CD1c-positive myeloid dendritic cell (primary cell): ENCODE measurements at regions not wholly inside any gene's neighbourhood (a gene's known extent, or its start where the extent isn't known, plus 50 kb on each side); places are given as distances from the start of the nearest gene placed in this dataset.

Source experiments
- DNase-seq: peaks from one replicate; pipeline ENCODE4 v3.0.0-alpha.2; 2016; ENCODE audit errors: extremely low spot score

DNA sequence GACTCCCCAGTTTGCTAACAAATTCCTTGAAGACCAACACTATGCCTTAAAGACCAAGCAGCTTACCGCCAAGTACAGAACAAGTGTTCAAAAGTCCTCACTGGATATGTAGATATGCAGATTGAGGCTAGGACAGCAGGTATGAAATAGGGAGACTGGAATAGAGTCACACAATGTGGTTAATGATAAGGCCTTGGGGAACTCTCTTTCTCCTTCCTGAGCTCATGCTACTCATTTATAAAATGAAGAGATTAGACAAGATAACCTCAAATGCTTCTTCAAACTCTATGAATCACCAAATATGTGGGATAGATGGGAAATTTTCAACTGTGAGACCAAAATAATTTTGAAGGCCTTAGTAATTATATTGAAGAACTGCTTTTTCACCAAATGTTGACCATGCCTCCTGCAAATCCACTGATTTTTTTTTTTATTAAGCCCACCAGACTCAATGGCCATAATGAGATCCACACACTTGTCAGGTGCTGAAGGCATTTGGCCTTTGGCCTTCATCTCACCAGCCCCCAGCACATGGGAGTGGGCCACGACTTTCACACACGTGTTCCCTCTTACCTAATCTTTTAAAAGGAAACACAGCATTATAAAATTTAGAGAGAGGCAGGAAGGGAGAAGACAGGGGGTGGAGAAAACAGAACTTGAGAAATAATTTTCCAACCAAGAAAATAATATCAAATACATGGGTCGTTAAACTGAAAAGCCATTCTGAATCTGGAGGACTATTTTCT lies 181.5 kb downstream of the EN1 start:
- no peak for DNase-seq

DNA sequence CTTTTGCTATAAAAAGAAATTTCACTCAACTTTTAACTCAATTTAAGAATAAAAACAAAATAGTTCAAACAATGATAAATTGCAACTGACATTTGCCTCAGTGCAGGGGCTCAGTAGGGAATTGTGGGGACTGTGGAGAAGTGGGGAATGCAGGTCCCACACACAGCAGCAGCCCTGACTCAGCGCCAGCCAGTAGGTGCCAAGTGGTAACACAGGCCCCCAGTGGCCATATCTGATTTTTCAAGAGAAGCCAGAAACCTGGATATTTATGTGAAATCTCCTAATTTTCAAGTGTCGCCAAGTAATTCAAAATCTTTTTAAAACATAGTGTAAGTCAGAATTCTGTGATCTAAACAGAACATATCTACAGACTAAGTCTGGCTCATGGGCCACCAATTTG lies 186.3 kb downstream of the EN1 start:
- DNase-seq = no peak

DNA sequence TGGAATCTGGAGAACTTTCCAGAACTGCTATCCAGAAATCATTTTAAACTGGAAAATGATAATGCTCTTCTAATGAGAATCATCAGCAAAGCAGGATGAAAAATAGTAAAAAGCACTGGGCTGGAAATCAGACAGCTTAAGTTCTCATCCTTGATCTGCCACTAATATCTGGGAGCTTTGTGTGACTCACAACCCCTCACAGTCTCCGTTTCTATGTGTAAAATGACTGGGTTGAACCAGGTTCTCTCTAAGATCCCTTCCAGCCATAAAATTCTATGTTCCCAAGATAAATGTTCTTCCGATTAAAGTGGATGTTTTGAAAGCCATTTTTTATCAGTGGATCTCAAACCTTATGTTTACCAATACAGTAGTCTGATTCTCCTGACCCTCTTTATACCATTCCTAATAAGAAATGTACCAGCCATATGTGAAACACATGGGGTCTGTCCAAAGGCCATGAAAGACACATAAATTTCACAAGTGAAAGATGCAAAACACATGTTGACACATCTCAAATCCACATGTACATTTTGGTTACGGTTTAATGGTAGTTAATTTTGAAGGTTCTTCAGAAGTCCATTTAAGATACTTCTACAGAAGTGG lies 188.8 kb downstream of the EN1 start:
- no peak for DNase-seq

DNA sequence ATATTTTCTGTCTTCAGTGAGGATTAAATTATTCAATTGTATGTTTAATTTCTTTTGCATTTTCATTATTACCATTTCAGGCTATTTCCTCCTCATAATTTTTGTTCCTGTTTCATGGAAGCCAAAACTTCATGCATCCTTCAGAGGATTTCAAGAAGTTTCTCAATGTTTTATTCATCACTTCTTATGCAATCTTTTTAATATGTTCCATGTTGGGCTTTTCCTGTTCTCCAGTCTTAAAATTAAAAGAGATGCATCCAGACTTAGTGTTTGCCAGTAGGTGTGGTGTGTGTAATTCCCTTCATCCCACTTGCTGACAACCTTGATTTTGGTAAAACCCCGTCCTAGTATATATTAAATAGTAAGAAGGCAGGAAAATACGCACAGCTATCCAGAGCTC lies 190.0 kb downstream of the EN1 start:
- DNase-seq = no peak

DNA sequence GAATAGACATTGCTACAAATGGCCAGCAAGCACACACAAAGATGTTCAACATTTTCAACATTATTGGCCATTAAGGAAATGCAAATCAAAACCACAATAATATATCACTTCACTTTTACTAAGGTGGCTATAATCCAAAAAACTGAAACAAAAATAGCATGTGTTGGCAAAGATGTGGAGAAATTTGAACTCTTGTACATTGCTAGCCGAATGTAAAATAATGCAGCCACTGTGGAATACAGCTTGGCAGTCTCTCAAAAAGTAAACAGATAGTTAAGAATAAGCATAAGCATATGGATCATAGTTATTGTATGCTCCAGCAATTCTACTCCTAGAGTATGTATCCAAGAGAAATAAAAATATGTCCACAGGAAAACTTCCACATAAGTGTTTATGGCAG lies 192.5 kb downstream of the EN1 start:
- DNase-seq = no peak

DNA sequence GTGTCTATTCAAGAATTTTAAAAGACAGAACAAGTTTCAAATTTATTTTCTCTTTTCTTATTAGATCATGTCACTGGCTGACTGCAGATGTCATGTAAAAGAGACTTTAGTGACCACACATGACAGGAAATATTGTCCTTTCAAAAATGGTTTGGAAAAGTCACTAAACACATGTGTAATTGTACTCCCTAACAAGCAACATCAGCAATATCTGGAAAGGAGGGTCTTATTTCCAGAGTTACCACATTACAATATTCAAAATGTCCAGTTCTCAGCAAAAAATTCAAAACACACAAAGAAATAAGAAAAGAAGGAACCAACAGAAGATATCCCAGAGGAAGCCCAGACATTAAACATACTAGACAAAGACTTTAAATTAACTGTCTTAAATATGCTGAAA lies 197.1 kb downstream of the EN1 start:
- DNase-seq = no peak

DNA sequence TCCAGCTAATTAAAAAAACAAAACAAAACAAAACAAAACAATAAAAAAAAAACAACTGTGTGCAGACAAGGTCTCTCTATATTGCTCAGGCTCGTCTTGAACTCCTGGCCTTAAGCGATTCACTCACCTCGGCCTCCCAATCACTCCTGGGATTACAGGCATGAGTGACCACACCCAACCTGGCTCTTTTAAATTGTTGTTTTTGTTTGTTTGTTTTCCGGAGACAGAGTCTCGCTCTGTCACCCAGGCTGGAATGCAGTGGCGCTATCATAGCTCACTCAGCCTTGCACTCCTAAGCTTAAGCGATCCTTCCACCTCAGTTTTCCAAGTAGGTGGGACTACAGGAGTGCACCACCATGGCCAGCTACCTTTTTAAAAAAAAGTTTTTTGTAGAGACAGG lies 201.6 kb downstream of the EN1 start:
- no peak for DNase-seq

DNA sequence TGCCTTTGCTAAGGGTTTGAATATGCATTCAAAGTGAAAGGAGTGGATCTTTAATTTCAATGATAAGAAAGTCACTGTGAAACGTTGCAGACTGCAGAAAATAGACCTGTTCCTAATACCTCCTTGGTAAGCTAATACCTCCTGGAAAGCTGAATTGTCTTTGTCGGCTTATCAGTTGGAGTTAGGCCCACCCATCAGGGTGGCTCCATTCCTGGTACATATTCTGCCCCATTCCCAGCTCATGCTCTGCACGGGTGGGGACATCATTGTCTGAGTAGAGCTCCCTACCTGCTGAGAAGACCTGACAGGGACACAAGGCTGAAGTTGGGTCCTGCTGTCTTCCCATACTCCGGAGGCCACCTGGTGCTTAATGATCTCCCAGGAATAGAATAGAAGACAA lies 203.3 kb downstream of the EN1 start:
- DNase-seq = no peak

DNA sequence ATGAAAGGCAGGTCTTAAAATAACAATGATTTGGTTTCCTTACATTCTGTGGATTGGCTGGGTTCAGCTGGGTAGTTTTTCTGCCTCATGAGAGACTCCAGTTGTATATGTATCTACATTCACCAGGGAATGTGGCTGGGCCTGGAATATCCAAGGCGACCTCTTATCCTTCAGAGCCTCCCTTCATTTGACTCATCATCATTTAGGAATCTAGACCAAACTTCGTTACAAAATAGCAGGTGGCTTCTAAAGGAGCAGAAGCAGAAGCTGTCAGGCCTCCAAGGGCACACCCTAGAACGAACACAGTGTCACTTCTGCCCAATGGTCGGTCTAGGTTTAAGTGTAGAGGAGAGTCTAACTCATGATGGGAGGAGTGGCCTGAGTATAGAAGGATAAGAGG lies 204.2 kb downstream of the EN1 start:
- no peak for DNase-seq

DNA sequence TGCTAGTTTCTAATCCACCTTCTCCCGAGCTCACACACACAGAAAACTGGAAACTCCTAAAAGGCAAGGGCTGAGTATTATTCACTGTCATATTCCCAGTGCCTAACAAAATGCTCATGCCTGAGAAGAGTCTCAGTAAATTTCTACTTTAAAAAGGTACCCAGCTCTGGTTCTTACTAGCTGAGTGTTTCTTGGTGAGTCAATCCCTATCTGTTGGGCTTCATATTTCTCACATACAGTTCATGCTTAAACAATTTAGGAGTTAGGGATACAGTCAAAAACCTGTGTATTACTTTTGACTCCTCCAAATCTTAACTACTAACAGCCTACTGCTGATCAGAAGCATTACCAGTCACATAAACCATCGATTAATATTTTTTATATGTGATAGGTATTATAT lies 204.9 kb downstream of the EN1 start:
- DNase-seq = no peak

DNA sequence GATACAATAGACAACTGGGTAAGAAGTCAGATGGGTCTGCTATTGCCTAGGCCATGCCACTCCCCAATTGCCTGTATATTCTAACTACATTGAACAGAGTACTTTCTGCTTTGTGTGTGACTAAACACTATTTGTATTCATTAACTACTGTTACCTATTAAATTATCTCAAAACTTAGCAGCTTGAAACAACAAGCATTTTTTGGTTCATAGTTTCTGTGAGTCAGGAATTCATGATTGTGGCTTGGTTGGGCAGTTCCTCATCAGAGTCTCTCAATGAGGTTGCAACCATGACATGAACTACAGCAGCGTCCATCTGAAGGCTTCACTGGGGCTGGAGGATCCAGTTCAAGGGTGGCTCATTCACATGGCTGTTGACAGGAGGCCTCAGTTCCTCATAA lies 205.7 kb downstream of the EN1 start:
- DNase-seq = no peak

DNA sequence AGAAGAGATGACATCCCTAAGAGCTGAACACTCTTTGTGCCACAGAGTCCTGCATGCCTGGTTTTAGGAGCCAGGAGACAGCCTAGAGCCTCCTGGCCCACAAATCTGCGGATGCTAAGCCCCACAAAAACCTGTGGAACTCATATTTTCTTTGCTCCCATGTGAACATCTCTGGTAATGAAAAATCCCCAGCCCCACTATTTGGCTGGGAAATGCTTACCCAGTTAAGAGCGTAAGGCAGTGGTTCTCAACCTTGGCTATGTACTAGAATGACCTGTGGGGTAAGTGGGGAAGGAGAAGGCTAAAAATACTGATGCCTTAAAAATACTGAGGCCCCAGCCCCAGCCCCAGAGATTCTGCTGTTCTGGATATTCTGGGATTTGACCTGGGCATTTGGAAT lies 208.1 kb downstream of the EN1 start:
- no peak for DNase-seq

DNA sequence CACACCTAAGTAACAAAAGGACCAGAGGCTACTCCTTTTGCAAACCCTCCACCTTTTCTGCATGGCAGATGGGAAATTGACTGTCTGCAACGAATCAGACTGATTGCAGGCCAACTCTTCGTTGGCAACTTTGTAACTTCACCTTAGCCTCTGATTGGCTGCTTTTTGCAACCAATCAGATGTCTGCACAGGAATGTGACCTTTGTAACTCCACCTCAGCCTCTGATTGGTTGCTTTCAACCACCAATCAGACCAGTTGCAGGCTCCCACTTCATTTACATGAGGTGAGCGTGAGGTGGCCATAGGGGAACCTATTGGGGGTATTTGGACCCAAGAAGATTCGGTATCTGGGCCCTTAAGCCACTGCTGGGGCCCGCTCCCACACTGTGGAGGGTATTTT lies 209.0 kb downstream of the EN1 start:
- no peak for DNase-seq

DNA sequence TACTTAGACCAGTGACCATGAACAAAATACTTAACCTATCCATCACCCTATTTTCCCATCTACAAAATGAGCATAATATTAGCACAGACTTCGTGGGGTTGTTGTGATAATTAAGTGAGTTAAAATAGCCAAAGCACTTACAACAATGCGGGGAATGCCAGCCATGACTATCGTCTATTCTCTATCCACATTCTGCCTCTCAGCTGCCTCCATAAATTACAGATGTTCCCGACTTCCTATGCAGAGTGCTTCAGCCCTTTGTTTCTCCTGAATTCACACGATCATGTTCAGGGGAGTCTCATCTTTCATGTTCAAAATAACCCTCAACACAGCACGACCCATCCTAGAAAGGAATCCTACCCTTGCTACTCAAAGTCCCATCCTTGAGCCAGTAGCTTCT lies 211.6 kb downstream of the EN1 start:
- DNase-seq = no peak

DNA sequence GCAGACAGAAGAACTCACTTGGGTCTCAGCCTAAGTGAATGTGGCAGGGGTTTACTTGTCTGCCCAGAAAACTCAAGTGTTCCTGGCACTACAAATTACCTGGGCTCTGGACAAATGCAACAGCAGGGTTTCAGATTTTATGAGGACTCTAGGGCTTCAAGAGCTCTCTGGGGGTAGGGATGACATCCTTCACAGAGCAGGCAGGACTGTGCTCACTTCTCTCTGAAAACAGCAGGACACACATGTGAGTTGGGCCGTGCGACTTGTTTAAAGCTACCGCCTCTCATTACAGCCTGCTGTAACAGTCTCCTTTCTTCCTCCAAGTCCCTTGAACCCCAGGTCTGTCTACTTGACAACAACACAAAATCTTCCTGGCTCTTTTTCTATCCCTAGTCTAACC lies 212.6 kb downstream of the EN1 start:
- DNase-seq = no peak

DNA sequence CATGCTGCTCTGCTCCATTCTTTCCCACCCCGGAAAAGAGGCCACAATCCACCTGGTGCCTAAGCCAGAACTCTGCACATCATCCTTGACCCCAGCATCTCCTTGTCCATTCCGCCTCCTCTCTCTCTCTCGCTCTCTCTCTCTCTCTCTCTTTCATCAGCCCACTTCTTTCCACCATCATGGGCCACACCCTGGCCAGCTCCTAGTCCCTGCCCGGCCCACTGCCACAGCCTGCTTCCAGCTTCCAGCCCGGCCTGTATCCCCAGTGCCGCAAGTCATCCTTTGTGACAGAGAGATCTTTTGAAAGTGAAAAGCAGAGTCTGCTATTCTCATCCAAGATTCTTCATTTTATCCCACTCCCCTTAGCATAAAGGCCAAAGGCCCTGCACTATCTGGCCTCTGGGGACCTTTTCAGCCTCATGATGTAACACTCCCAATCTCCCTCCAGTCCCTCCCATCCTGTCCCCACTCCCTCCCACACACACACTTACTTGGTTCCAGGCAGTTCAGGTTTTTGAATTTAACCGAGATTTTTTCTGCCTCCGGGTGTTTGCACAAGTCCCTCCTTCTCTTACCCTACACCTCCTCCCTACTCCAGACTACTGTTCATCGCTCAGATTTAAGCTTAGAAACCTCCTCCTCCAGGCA lies 214.0 kb downstream of the EN1 start:
- no peak for DNase-seq

DNA sequence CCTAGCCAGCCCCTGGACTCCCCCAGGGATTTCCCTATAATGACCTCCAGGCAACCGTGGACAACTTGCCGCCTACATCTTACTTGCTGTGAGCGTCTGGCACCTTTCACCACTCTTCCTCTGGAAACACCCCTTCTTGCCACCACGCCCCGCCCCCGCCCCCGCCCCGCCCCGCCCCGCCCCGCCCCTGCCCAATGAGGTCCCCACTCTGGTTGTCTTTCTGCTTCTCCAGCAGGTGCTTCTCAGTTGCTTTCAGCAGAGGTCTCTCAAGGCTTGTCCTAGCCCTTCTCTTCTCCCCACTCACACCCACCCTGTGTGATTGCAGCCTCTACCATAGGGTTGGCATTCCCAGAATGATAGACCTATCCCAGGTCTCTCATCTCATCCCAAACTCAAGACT lies 214.5 kb downstream of the EN1 start:
- no peak for DNase-seq

DNA sequence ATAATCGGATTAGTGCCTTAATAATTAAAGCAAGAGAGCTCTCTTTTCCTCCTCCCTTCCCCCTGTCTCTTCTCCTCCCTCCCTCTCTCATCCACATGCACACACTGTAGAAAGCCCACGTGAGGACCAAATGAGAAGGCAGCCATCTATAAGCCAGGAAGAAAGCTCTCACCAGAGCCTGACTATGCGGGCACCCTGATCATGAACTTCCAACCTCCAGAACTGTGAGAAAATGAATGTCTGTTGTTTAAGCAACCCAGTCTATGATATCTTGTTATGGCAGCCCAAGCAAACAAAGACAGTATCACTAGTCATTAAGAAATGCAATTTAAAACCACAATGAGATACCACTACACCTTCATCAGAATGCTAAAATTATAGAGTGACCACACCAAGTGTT lies 220.3 kb downstream of the EN1 start:
- DNase-seq = no peak

DNA sequence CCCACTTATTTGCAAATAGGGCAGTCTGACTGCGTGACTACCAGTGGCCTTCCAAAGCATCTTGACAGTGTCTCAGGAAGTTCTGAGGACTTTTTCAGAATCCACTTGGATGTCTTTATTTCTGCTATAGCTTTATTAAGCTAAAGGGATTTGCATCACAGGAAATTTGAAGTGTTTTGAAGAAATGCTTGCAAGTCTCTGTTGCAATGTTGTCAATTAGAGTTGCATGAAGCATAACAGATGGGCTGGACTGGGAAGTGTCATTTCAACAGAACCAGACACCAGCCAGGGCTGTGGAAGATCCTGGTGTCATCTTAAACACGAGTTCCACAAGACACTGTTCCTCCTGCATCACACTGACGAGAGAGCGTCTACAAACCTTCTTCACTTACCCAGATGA lies 224.5 kb downstream of the EN1 start:
- no peak for DNase-seq

DNA sequence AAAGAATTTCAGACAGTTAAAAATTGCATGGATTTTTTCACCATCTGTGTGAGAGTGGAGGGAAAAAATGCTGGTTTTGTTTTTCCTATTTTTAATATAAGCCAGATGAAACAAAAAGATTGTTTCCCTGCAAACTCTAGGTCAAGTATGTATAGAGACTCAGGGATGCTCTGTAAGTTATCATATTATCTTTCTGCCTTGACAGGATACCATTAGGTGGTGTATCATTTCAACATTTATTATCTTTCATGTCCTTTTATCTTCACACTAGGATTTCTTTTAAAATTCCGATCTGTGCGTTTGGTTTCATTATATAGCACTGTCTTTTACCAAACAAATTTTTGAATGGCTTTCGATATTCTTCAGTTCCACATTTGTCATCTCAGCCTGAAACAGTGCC lies 225.3 kb downstream of the EN1 start:
- DNase-seq = no peak

DNA sequence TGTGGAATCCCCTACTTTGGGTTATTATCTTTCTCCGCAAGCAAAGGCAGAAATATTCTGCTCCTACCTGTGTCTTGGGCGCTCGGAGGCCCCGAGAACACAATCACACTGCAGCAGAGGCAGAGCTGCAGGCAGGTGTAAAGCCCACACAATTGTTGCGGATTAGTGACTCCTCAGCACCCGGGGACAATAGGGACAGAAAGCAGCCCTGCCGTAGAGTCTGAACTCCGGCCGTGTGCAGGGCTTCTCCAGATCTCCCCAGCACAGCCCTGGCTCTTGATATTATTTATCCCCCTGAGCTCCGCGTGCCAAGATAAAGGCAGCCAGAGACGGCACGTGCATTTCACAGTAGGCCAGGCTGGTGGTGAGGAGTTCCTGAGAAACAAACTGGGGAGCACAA lies 229.2 kb downstream of the EN1 start:
- no peak for DNase-seq

DNA sequence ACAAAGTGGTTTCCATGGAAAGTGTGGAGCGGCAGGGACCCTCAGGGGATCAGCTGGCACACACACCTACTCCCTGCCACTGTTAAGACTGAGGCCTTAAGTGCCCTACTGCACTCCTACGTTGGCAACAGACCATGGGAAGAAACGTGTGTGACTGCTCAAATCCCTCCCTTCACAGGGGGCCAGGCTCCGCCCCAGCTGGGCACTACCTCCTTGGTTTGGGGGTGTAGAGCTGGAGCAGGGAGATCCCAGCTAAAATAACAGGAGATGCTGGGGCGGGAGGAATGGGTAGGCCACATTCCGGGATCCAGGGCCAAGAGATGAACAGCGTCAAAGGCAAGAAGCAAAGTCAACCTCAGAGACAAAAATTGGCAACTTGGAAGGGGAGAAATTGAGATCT lies 231.0 kb downstream of the EN1 start:
- DNase-seq = no peak

DNA sequence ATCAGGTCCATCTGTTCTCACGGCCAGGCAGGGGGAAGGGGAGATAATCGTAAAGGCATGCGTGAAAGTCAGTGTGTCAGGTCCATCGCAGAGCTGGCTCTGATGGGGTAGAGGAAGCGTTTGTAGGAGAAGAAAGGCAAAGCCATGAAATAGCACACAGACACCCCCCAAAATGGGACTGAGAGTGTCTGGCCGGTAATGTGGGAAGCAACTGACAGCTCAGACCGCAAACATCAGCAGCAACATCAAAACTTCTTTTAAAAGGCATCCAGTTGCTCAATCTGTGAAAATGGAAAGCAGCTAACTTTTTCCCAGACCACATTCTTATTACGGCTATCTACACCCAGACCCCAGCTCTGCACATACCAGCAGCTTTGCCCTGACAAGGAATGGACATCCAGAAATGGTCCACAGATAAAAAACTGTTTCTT lies 232.6 kb downstream of the EN1 start:
- DNase-seq = no peak

DNA sequence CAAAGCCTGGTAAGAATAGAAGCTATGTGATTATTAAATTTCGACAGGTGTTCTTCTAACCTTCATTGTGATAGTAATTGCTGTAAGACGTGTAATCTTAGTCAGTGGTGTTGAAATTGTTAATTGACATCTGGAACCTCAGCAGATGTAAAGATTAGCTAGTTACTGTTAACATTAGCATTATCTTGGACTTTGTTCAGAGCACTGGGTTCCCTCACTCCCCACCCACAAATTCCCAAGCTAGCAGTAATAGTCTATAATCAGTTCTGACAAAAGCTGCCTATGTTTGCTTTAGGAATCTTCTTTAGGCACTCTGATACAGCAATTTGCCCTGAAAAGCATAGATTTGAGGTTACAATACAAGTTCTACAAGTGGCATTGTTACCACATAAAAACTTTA lies 233.7 kb downstream of the EN1 start:
- no peak for DNase-seq
